MCF 10A (cell line): ENCODE measurements at regions not wholly inside any gene's neighbourhood (a gene's known extent, or its start where the extent isn't known, plus 50 kb on each side); places are given as distances from the start of the nearest gene placed in this dataset.
A peak's percentile ranks its signal among the peaks of the same experiment; 100 is the strongest.

Source experiments
- BruUV-seq: library from RNA; stranded (reverse); fragments of 400-500 nt; replicated peaks from 2 replicates; lab custom pipeline; 2021; lab: Mats Ljungman, UMichigan
- CTCF ChIA-PET: fragments of 300-600 bp; sonication (Branson Sonifier 250); formaldehyde crosslinking; extraction: SDS; loops from one replicate; lab custom pipeline; 2021; ENCODE audit warnings: antibody characterized with exemption, inconsistent platforms; lab: Yijun Ruan, JAX
- POLR2A ChIA-PET: fragments of 300-600, 350-650 bp; sonication (Branson Sonifier 250); formaldehyde crosslinking; extraction: SDS; loops from one replicate; lab custom pipeline; 2020; ENCODE audit warnings: antibody characterized with exemption, inconsistent platforms; lab: Yijun Ruan, JAX
- DNase-seq: peaks from one replicate; pipeline ENCODE4 v3.0.0-alpha.2; 2018; ENCODE audit not compliant: unreplicated experiment
- H3K27ac Mint-ChIP-seq: one replicate; pipeline ENCODE4 v1.8.0; 2022; ENCODE audit warnings: mild to moderate bottlenecking, low read depth, mixed read lengths; ENCODE audit not compliant: unreplicated experiment
- H3K27me3 Mint-ChIP-seq: one replicate; pipeline ENCODE4 v1.8.0; 2022; ENCODE audit warnings: mixed read lengths; ENCODE audit not compliant: insufficient read depth, unreplicated experiment
- H3K36me3 Mint-ChIP-seq: one replicate; pipeline ENCODE4 v1.8.0; 2022; ENCODE audit warnings: mild to moderate bottlenecking, moderate library complexity, mixed read lengths; ENCODE audit not compliant: insufficient read depth, unreplicated experiment
- H3K4me1 Mint-ChIP-seq: one replicate; pipeline ENCODE4 v1.8.0; 2022; ENCODE audit warnings: mixed read lengths; ENCODE audit not compliant: insufficient read depth, unreplicated experiment
- H3K4me3 Mint-ChIP-seq: one replicate; pipeline ENCODE4 v1.8.0; 2022; ENCODE audit warnings: mild to moderate bottlenecking, moderate library complexity, mixed read lengths; ENCODE audit not compliant: unreplicated experiment
- H3K9me3 Mint-ChIP-seq: one replicate; pipeline ENCODE4 v1.8.0; 2022; ENCODE audit warnings: mixed read lengths; ENCODE audit not compliant: unreplicated experiment
- CTCF ChIP-seq: fragments of 200-600 bp; IDR thresholded peaks from one replicate; pipeline ENCODE4 v1.8.0; 2022; ENCODE audit warnings: antibody characterized with exemption, mild to moderate bottlenecking; ENCODE audit not compliant: unreplicated experiment
- intact Hi-C: fragments of 100-400 bp; cut with micrococcal nuclease; formaldehyde crosslinking; loops from 2 replicates; pipeline ENCODE4 v1.14.1; 2022

DNA sequence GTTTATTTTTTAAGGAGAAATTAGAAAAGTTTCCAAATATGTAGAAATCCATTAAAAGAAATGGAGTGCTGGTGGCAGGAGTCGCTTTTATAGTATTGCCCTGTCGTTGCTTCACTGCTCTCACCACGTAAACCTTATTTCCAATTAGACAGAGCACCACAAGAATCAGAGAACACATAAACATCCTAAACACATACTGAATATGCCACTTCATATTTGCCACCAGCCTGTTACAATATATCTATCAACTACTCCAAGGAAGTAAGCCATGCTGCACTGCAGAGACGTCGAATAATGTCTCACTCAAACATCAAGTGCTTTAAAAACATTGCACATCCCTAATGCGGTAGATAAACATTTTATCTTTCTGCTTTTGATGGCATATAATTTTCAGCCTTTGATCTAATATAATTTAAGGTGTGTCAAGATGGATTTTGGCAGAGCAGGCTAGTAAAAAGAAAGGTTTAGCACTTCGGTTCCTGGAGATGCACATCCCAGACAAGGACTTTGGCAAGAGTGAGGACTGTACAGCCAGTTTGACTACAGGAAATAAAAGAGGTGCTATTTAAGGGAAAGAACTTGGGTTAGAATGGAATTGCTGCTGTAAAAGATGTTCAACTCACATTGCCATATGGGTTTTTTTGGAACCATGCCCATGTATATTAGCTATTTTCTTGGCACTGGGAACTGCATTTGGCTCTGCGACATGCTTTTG lies 932.3 kb downstream of the EFNB2 start:
- peak; percentile 17 for DNase-seq
- POLR2A ChIA-PET = no interaction called here
- Mint-ChIP-seq H3K4me1 (peaks cover 5% of the 10 kb centered on the region), H3K27me3 (no peaks in the 10 kb centered on the region), H3K9me3 (no peaks in the 10 kb centered on the region), H3K27ac (no peak overlapping the region), H3K4me3 (no peak overlapping the region), H3K36me3 (no peaks in the 10 kb centered on the region)
- intact Hi-C loops = no loop called here
- CTCF ChIA-PET = no interaction called here
- TF ChIP-seq CTCF = no peak
- BruUV-seq = no TSS peak

- no peak for TF ChIP-seq CTCF
- no peaks in the 10 kb centered on the region for H3K27me3 Mint-ChIP-seq
- no peak for DNase-seq
- H3K27ac Mint-ChIP-seq = no peak overlapping the region
- no peak overlapping the region for H3K4me3 Mint-ChIP-seq
- intact Hi-C loops = no loop called here
- H3K36me3 Mint-ChIP-seq = no peaks in the 10 kb centered on the region
- H3K4me1 Mint-ChIP-seq = peaks cover 5% of the 10 kb centered on the region
- ChIA-PET CTCF (interaction anchor here (1.5 kb wide), 1 partner anchor 11 kb away, joined by 5 read pairs; no protein-coding TSS in a partner anchor), POLR2A (interaction anchor here (0.6 kb wide), 1 partner anchor 16 kb away, joined by 3 read pairs; no protein-coding TSS in a partner anchor)
- BruUV-seq = no TSS peak
- H3K9me3 Mint-ChIP-seq = no peaks in the 10 kb centered on the region
These were observed 935.9 kb downstream of the EFNB2 start for GRCh38 chr13:105599477-105600037.

DNA sequence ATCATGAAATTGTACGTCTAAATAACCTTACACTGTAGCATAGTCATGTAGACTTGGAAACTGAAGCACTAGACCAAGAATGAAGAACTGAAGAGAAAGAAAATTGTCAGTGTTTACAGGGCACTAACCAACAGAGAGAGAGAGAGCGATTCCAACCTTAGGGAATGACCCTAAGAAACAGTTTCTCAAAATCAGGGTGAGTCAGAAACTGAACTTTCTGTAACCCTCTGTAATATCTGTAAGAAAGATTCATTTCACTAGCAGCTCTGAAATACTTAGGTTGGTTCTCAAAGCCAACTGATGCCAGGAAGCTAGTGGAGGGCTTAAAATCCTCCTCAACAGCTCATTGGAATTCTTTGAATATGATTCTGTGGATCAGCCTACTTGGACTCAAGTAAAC lies 936.9 kb downstream of the EFNB2 start:
- CTCF ChIA-PET = interaction anchor here (0.6 kb wide), 1 partner anchor 938 kb away, joined by 3 read pairs; no protein-coding TSS in a partner anchor
- intact Hi-C loops = no loop called here
- POLR2A ChIA-PET = no interaction called here
- no TSS peak for BruUV-seq
- H3K9me3 Mint-ChIP-seq = no peaks in the 10 kb centered on the region
- TF ChIP-seq CTCF = no peak
- no peaks in the 10 kb centered on the region for H3K27me3 Mint-ChIP-seq
- DNase-seq = no peak
- no peak overlapping the region for H3K4me3 Mint-ChIP-seq
- H3K27ac Mint-ChIP-seq = no peak overlapping the region
- no peaks in the 10 kb centered on the region for H3K36me3 Mint-ChIP-seq
- H3K4me1 Mint-ChIP-seq = peaks cover 5% of the 10 kb centered on the region

GRCh38 chr13:105597573-105597972 lies 937.9 kb downstream of the EFNB2 start:
- ChIA-PET CTCF (no interaction called here), POLR2A (no interaction called here)
- no peaks in the 10 kb centered on the region for H3K9me3 Mint-ChIP-seq
- H3K4me1 Mint-ChIP-seq = no peaks in the 10 kb centered on the region
- no peak for DNase-seq
- no peaks in the 10 kb centered on the region for H3K27me3 Mint-ChIP-seq
- H3K4me3 Mint-ChIP-seq = no peak overlapping the region
- BruUV-seq = no TSS peak
- H3K36me3 Mint-ChIP-seq = no peaks in the 10 kb centered on the region
- TF ChIP-seq CTCF = no peak
- no peak overlapping the region for H3K27ac Mint-ChIP-seq
- intact Hi-C loops = no loop called here
